Astrocyte of the spinal cord (primary cell): ENCODE measurements at regions not wholly inside any gene's neighbourhood (a gene's known extent, or its start where the extent isn't known, plus 50 kb on each side); places are given as distances from the start of the nearest gene placed in this dataset.

ENCODE experiments used
- DNase-seq: peaks from one replicate; pipeline ENCODE4 v3.0.0; 2011; ENCODE audit warnings: low read depth, low spot score
- H3K4me3 ChIP-seq: 2 replicates; pipeline ENCODE4 v1.5.1; 2011; ENCODE audit warnings: low read depth, mild to moderate bottlenecking, low read length, moderate library complexity
- in situ Hi-C: cut with HindIII; loops from 2 replicates; pipeline ENCODE4 v1.10.0; 2017; ENCODE audit warnings: low sequenced_read_pairs
- TF ChIP-seq, protein P1 (sequence below): IDR thresholded peaks from 2 replicates; pipeline ENCODE4 v1.5.1; 2012; ENCODE audit warnings: low read depth, mild to moderate bottlenecking, low read length, inconsistent platforms

DNA sequence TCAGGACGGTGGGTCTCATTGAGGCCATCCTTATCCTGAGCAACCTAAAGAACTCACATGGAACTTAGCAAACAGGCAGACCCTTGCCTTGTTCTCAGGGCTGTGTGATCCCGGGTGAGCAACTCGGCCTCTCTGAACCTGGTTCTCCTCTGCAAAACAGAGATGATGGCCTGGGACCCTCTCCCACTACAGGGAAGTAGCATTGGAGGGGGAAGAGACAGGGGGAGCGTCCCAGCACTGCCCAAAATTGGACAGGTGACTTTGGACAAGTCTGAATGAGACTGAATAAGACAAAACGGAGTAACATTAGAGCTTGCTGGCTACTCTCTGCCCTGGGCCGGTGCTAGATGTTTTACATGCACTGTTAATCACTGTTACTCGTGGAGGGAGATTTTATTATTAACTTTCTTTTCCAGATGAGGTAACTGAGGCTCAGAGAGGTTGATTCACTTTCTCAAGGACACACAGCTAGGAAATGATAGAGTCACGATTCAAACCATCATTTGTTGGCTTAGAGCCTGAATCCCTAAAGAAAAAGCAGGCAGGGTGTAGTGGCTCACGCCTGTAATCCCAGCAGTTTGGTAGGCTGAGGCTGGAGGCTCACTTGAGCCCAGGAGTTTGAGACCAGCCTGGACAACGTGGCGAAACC, 136.4 kb downstream of the C9orf50 start:
- in situ Hi-C loops = no loop called here
- no peak for DNase-seq
- H3K4me3 ChIP-seq = no peak overlapping the region
- TF ChIP-seq, protein P1, sequence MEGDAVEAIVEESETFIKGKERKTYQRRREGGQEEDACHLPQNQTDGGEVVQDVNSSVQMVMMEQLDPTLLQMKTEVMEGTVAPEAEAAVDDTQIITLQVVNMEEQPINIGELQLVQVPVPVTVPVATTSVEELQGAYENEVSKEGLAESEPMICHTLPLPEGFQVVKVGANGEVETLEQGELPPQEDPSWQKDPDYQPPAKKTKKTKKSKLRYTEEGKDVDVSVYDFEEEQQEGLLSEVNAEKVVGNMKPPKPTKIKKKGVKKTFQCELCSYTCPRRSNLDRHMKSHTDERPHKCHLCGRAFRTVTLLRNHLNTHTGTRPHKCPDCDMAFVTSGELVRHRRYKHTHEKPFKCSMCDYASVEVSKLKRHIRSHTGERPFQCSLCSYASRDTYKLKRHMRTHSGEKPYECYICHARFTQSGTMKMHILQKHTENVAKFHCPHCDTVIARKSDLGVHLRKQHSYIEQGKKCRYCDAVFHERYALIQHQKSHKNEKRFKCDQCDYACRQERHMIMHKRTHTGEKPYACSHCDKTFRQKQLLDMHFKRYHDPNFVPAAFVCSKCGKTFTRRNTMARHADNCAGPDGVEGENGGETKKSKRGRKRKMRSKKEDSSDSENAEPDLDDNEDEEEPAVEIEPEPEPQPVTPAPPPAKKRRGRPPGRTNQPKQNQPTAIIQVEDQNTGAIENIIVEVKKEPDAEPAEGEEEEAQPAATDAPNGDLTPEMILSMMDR = no peak

DNA sequence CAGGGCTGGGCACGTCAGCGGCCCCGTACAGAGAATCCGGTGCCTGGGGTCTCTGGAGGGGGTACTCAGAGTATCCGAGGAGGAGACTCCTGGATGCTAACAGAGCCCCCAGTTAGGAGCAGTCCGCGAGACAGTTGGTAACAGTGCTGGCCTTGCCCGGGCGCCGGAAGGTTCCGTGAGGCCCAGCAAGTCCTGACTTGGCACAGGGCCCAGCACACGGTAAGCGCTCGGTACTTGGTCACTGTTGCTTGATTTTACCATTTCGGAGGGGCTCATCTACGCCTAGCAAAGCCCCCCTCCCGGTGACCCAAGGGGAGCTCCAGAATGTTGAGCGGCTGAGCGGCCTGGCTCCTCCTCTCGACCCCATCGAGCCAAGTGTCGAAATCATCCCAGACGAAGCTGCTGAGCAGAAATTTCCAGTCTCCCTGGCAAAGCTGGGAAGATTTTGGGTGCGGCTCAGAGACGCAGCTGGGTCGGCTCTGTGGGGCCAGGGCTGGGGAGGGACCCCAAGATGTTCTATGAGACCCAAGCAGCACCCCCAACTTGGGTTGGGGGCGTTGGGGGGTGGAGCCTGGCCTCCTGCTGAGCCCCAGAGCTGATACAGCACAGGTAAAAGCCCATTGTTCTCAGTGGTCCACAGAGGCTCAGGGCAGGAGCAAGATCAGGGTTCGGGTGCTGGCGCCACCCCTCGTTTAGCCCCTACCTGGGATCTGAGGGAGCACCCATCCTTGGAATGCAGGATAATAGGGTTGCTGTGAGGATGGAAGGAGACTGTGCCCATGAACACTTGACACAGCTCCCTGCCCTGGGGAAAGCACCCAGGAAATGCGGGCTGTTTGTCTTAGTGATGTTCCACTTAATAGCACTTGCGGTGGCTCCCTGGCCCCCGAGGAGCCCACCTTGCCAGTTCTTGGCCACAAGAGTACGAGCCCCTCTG, 137.2 kb downstream of the C9orf50 start:
- in situ Hi-C loops = no loop called here
- DNase-seq = peak; percentile 93
- no peak overlapping the region for H3K4me3 ChIP-seq
- TF ChIP-seq, protein P1 = no peak

DNA sequence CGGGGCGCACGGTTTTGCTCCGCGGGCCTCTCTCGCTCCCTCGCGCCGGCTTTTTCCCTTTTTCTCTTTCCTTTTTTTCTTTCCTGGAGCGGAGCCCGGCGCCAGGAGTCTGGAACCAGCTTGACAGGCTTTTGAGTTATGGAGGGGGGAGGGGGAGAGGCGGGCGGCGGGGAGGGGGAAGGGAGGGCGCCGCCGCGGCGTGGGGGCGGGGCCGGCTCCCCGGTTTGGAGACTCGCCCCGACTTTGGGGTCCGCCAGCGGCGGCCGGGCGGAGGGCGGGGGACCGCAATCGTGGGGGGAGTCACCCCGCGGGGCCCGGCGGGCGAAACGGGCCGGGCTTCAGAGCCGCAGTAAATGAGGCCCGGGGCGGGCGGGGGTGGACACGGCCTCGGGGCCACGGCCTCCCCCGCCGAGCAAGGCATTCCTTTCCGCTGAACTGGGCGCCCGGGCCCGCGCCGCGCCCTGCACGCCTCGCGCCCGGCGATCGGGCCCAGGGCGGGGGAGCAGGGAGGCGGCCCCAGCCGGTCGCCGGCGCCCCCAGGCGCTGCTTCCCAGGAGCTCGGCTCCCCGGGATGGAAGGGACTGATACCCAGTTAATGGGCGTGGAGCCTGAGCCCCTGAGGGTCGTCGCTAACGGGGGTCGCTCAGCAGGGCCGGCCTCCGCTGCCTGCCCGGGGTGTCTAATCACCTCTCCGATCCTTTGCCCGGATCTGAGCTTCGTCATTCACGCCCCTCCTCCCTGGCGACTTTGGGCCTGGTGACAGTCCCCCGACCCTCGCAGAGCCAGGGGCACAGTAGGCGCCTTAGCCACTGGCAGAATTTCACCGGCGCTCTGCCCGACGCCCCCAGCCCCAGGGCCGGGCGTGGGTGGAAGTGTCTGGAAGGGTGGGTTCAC, 138.1 kb downstream of the C9orf50 start:
- H3K4me3 ChIP-seq = no peak overlapping the region
- in situ Hi-C loops = no loop called here
- TF ChIP-seq, protein P1 = peak; percentile 9
- peak; percentile 91 for DNase-seq

DNA sequence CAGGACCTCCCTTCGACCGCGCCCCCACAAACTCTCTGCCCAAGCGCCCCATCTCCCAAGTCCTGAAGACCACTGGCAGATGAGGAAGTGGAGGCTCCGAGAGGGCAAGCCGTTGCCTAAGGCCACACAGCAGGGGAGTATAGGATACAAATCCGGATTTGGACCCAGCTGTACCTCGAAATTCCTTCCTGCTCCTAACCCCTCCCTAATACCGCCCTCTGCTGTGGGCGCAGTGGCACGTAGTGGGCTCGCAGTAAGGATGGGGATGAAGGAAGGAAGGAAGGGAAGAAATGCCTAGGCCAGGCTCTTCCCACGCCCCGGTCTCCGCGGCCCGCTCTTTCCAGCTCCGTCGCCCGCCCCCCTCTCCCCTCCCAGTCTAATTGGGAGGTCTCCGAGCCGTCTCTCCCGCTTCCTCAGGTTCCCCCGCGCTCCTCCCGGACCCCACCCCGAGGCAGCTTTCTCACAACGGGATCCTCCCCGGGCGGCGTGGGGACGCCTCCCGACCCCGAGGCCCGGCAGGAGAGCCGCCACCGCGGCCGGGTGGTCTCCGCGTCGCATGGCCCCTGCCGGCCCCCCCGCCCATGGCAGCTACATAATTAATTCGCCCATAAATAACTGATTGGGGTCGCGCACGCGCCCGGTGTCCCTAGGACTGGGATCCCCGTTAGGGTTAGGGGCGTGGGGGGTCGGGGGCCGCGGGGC, 138.9 kb downstream of the C9orf50 start:
- in situ Hi-C loops = no loop called here
- DNase-seq = no peak

DNA sequence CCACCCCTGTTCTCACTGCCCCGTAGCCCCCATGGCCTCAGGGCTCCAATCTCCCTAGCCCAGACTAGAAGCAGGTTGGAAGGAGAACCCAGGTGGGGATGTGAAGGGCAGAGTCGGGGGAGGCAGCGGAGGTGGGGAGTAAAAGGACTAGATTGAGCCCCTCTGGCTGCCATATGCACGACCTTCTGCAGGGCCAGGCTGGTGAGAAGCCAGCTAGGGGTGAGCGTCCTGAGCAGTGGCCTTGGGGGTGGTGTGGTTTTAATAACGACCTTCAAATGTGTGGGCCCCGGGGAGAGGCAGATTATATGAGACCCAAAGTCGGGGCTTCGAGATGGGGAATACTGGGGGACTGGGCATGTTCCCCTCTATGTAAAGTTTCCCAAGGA, 139.5 kb downstream of the C9orf50 start:
- no peak overlapping the region for H3K4me3 ChIP-seq
- in situ Hi-C loops = no loop called here
- TF ChIP-seq, protein P1 = no peak
- no peak for DNase-seq

More for the DNA sequence above, 138.9 kb downstream of the C9orf50 start:
- H3K4me3 ChIP-seq = peak overlapping the region; percentile 7
- TF ChIP-seq, protein P1 = peak; percentile 31
